Fibroblast of lung (primary cell): ENCODE measurements at regions not wholly inside any gene's neighbourhood (a gene's known extent, or its start where the extent isn't known, plus 50 kb on each side); places are given as distances from the start of the nearest gene placed in this dataset.

Experiments used
- DNase-seq, 2 donors: peaks; one replicate each; pipeline versions ENCODE4 v3.0.0 to v3.0.0-alpha.2; 2010; ENCODE audit warnings: low read depth in 2 of 2
- H2AFZ ChIP-seq: 2 replicates; pipeline ENCODE4 v1.5.1; 2012; ENCODE audit warnings: low read length, control low read depth, inconsistent platforms
- H3K27ac ChIP-seq: 2 replicates; pipeline ENCODE4 v1.5.1; 2011; ENCODE audit warnings: low read length, control low read depth; ENCODE audit not compliant: insufficient read depth
- H3K27me3 ChIP-seq: 2 replicates; pipeline ENCODE4 v1.5.1; 2011; ENCODE audit warnings: mild to moderate bottlenecking, low read length; ENCODE audit not compliant: control insufficient read depth, insufficient read depth
- H3K36me3 ChIP-seq: 2 replicates; pipeline ENCODE4 v1.5.1; 2011; ENCODE audit warnings: low read length; ENCODE audit not compliant: control insufficient read depth, insufficient read depth
- H3K4me1 ChIP-seq: 2 replicates; pipeline ENCODE4 v1.5.1; 2011; ENCODE audit warnings: low read length; ENCODE audit not compliant: control insufficient read depth, insufficient read depth; ENCODE audit errors: extremely low read depth
- H3K4me2 ChIP-seq: 2 replicates; pipeline ENCODE4 v1.5.1; 2011; ENCODE audit warnings: low read length, control low read depth; ENCODE audit not compliant: insufficient read depth; ENCODE audit errors: extremely low read depth
- H3K4me3 ChIP-seq, 4 experiments: fragments of 200-600 bp in 1 of 4; sonication (generic) in 1 of 4; replicated peaks in 1 of 4; 2 replicates each; pipeline ENCODE4 v1.5.1; 2011 to 2016; ENCODE audit warnings: low read length in 4 of 4, low read depth in 3 of 4, mild to moderate bottlenecking in 3 of 4, control low read depth in 2 of 4, inconsistent platforms in 1 of 4, mixed read lengths in 1 of 4; ENCODE audit not compliant: insufficient read depth in 1 of 4; ENCODE audit errors: control extremely low read depth in 1 of 4
- H3K79me2 ChIP-seq: 2 replicates; pipeline ENCODE4 v1.5.1; 2012; ENCODE audit warnings: mild to moderate bottlenecking, low read length, inconsistent platforms; ENCODE audit not compliant: control insufficient read depth, insufficient read depth
- H3K9ac ChIP-seq: 2 replicates; pipeline ENCODE4 v1.5.1; 2011; ENCODE audit warnings: mild to moderate bottlenecking, low read length, control low read depth; ENCODE audit not compliant: insufficient read depth
- H3K9me3 ChIP-seq: 2 replicates; pipeline ENCODE4 v1.5.1; 2012; ENCODE audit warnings: low read depth, low read length; ENCODE audit not compliant: control insufficient read depth, insufficient read depth
- H4K20me1 ChIP-seq: 2 replicates; pipeline ENCODE4 v1.5.1; 2011; ENCODE audit warnings: low read length; ENCODE audit not compliant: control insufficient read depth, insufficient read depth; ENCODE audit errors: extremely low read depth
- CTCF ChIP-seq, 2 donors: IDR thresholded peaks in 1 of 2; conservative IDR thresholded peaks in 1 of 2; 1 replicate in 1 of 2; 2 replicates in 1 of 2; pipeline ENCODE4 v1.5.1; 2011 to 2012; ENCODE audit warnings: low read length in 2 of 2, control low read depth in 1 of 2, inconsistent platforms in 1 of 2, low read depth in 1 of 2, mild to moderate bottlenecking in 1 of 2
- EZH2 ChIP-seq: IDR thresholded peaks from 2 replicates; pipeline ENCODE4 v1.5.1; 2012; ENCODE audit warnings: low read length, control low read depth, mild to moderate bottlenecking; ENCODE audit errors: missing control alignments

DNA sequence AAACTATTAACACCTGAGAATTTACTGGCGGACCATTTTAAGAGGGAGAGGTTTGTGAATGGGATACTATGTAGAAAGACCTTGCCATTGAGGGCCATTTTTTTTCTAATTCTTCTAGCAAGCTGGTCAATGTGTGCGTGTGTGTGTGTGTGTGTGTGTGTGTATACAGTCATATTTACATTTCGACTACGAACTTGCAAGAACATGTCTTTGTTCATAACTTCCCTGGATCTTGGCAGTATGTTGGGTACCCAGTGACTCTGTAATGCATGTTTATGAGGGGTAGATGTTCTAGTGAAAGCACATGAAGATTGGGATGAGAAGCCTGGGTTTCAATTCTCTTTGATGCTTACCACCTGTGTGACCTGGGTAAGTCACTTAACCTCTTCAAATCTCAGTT, 133.6 kb downstream of the UBE2E3 start:
- no peaks in the 10 kb centered on the region for H4K20me1 ChIP-seq
- DNase-seq, result no peak
- no peaks in the 10 kb centered on the region for H3K36me3 ChIP-seq
- H3K27ac ChIP-seq, result no peak overlapping the region
- no peaks in the 10 kb centered on the region for H3K4me1 ChIP-seq
- H3K27me3 ChIP-seq, result no peaks in the 10 kb centered on the region
- TF ChIP-seq EZH2 (no peak), CTCF (conservative IDR thresholded peaks at IDR 0.05 in 1 of 2, IDR thresholded peaks at IDR 0.05 in 1 of 2; ENCODE audit: low read depth in 1 of 2, low read length in 2 of 2) (no peak)
- H3K9me3 ChIP-seq, result no peaks in the 10 kb centered on the region
- H3K4me3 ChIP-seq, result no peak overlapping the region
- no peaks in the 10 kb centered on the region for H3K79me2 ChIP-seq
- no peak overlapping the region for H3K9ac ChIP-seq
- no peak overlapping the region for H2AFZ ChIP-seq
- no peak overlapping the region for H3K4me2 ChIP-seq

- no peak overlapping the region for H3K4me2 ChIP-seq
- H3K9ac ChIP-seq, result no peak overlapping the region
- no peak for DNase-seq
- no peaks in the 10 kb centered on the region for H3K79me2 ChIP-seq
- no peak overlapping the region for H2AFZ ChIP-seq
- H3K36me3 ChIP-seq, result no peaks in the 10 kb centered on the region
- no peaks in the 10 kb centered on the region for H3K4me1 ChIP-seq
- no peaks in the 10 kb centered on the region for H4K20me1 ChIP-seq
- no peaks in the 10 kb centered on the region for H3K9me3 ChIP-seq
- H3K27me3 ChIP-seq, result no peaks in the 10 kb centered on the region
- no peak overlapping the region for H3K27ac ChIP-seq
- TF ChIP-seq CTCF (conservative IDR thresholded peaks at IDR 0.05 in 1 of 2, IDR thresholded peaks at IDR 0.05 in 1 of 2; ENCODE audit: low read depth in 1 of 2, low read length in 2 of 2), result no peak
- no peak overlapping the region for H3K4me3 ChIP-seq
These were observed 135.9 kb downstream of the UBE2E3 start for GRCh38 chr2:181116261-181116660.

- Histone ChIP-seq H3K4me3 (no peak overlapping the region), H2AFZ (no peak overlapping the region), H3K9ac (no peak overlapping the region), H3K36me3 (no peaks in the 10 kb centered on the region), H4K20me1 (no peaks in the 10 kb centered on the region), H3K4me1 (no peaks in the 10 kb centered on the region), H3K4me2 (no peak overlapping the region), H3K27me3 (no peaks in the 10 kb centered on the region), H3K79me2 (no peaks in the 10 kb centered on the region), H3K27ac (no peak overlapping the region), H3K9me3 (no peaks in the 10 kb centered on the region)
- no peak for DNase-seq
- no peak for TF ChIP-seq CTCF (conservative IDR thresholded peaks at IDR 0.05 in 1 of 2, IDR thresholded peaks at IDR 0.05 in 1 of 2; ENCODE audit: low read depth in 1 of 2, low read length in 2 of 2)
- TF ChIP-seq EZH2, result no peak
These were observed 137.0 kb downstream of the UBE2E3 start for GRCh38 chr2:181117206-181117925.
